ENCODE measurements at regions not wholly inside any gene's neighbourhood (a gene's known extent, or its start where the extent isn't known, plus 50 kb on each side); places are given as distances from the start of the nearest gene placed in this dataset.
"Not testable (repeated sequence)": the region's sequence is repeated elsewhere in the genome, so short reads cannot be mapped to it uniquely, and the experiment has no call there.

GRCh38 chr16:22624800-22625533, 114.3 kb downstream of the NPIPB5 start:
- DNase-seq (ENCODE audit: low spot score), result no peak

- no peak for DNase-seq (ENCODE audit: low spot score)
Observed at GRCh38 chr16:22625967-22626366, 115.3 kb downstream of the NPIPB5 start.

GRCh38 chr16:22627043-22627442, 116.4 kb downstream of the NPIPB5 start:
- no peak for DNase-seq (ENCODE audit: low spot score)

GRCh38 chr16:22628994-22629393, 118.3 kb downstream of the NPIPB5 start:
- DNase-seq (ENCODE audit: low spot score), result no peak

GRCh38 chr16:22630242-22630641, 119.6 kb downstream of the NPIPB5 start:
- DNase-seq (ENCODE audit: low spot score), result no peak

- no peak for DNase-seq (ENCODE audit: low spot score)
Observed at GRCh38 chr16:22631264-22631663, 120.6 kb downstream of the NPIPB5 start.

- DNase-seq (ENCODE audit: low spot score), result no peak
Observed at GRCh38 chr16:22632606-22633005, 121.9 kb downstream of the NPIPB5 start.

GRCh38 chr16:22633280-22633679, 122.6 kb downstream of the NPIPB5 start:
- no peak for DNase-seq (ENCODE audit: low spot score)

- no peak for DNase-seq (ENCODE audit: low spot score)
Observed at GRCh38 chr16:22633799-22634198, 123.1 kb downstream of the NPIPB5 start.

GRCh38 chr16:22634954-22635353, 124.3 kb downstream of the NPIPB5 start:
- DNase-seq (ENCODE audit: low spot score), result no peak

GRCh38 chr16:22635357-22635761, 124.7 kb downstream of the NPIPB5 start:
- DNase-seq (ENCODE audit: low spot score), result no peak

GRCh38 chr16:22635801-22636200, 125.1 kb downstream of the NPIPB5 start:
- no peak for DNase-seq (ENCODE audit: low spot score)

- DNase-seq (ENCODE audit: low spot score), result no peak
Observed at GRCh38 chr16:22638393-22639206, 127.9 kb downstream of the NPIPB5 start.

- DNase-seq (ENCODE audit: low spot score), result peak; percentile 19
Observed at GRCh38 chr16:22641131-22641628, 130.5 kb downstream of the NPIPB5 start.

- no peak for DNase-seq (ENCODE audit: low spot score)
Observed at GRCh38 chr16:22642416-22643088, 131.9 kb downstream of the NPIPB5 start.

GRCh38 chr16:22643203-22643602, 132.5 kb downstream of the NPIPB5 start:
- DNase-seq (ENCODE audit: low spot score), result not testable (repeated sequence)

- DNase-seq (ENCODE audit: low spot score), result no peak
Observed at GRCh38 chr16:22643886-22644285, 133.2 kb downstream of the NPIPB5 start.

- no peak for DNase-seq (ENCODE audit: low spot score)
Observed at GRCh38 chr16:22645868-22646267, 135.2 kb downstream of the NPIPB5 start.

- no peak for DNase-seq (ENCODE audit: low spot score)
Observed at GRCh38 chr16:22646948-22647556, 136.4 kb downstream of the NPIPB5 start.

GRCh38 chr16:22648141-22648540, 137.4 kb downstream of the NPIPB5 start:
- DNase-seq (ENCODE audit: low spot score), result no peak

- DNase-seq (ENCODE audit: low spot score), result no peak
Observed at GRCh38 chr16:22648941-22649340, 138.2 kb downstream of the NPIPB5 start.
